ENCODE measurements at regions not wholly inside any gene's neighbourhood (a gene's known extent, or its start where the extent isn't known, plus 50 kb on each side); places are given as distances from the start of the nearest gene placed in this dataset.
A peak's percentile ranks its signal among the peaks of the same experiment; 100 is the strongest.

DNA sequence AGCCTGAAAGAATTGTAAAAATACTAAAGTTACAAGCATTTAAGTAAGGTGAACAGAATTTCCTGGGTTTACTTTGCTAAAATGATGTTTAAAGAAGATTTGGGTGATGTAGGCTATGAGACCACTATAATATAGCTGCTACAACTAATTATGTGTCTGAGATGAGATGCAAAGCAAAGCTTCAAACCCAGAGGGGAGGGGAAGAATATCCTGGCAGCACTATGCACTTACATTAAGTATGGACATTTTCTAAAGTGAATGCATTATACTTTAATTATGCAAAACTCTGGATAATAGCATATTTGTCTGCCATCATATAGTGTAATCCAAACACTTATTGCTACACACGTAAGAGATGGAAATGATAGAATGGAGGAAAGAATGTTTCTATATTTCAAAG, 1003.7 kb downstream of the GALC start:
- H3K27ac ChIP-seq = no peak overlapping the region
- TF ChIP-seq ZFX (IDR thresholded peaks at IDR 0.05) = no peak

- TF ChIP-seq ZFX (IDR thresholded peaks at IDR 0.05) = no peak
- TF ChIP-seq CTCF (conservative IDR thresholded peaks at IDR 0.05) = no peak
- no peak overlapping the region for H3K27ac ChIP-seq
Observed at GRCh38 chr14:86987966-86988365, 1005.0 kb downstream of the GALC start.

DNA sequence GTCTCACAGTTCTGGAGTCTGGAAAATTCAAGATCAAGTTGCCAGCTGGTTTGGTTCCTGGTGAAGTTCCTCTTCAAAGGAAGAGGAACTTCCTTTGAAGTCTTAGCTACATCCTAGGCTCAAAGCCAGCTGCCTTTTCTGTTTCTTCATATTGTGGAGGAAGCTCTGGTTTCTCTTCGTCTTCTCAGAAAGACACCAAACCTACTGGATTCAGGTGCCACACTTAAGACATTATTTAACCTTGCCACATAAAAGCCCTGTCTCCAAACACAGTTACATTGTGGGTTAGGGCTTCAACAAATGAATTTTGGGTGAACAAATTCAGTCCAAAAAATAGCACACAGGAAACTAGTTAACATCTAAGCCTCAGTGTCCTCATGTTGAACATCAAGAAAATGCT, 1019.8 kb downstream of the GALC start:
- no peak overlapping the region for H3K27ac ChIP-seq
- TF ChIP-seq CTCF (conservative IDR thresholded peaks at IDR 0.05) (no peak), ZFX (IDR thresholded peaks at IDR 0.05) (no peak)

GRCh38 chr14:86971292-86971691, 1021.7 kb downstream of the GALC start:
- TF ChIP-seq CTCF (conservative IDR thresholded peaks at IDR 0.05) (no peak), ZFX (IDR thresholded peaks at IDR 0.05) (no peak)
- no peak overlapping the region for H3K27ac ChIP-seq

- no peak overlapping the region for H3K27ac ChIP-seq
- no peak for TF ChIP-seq ZFX (IDR thresholded peaks at IDR 0.05)
- peak; percentile 82 for TF ChIP-seq CTCF (conservative IDR thresholded peaks at IDR 0.05)
Observed at GRCh38 chr14:86961106-86961716, 1031.8 kb downstream of the GALC start.

GRCh38 chr14:86955771-86956354, 1037.1 kb downstream of the GALC start:
- no peak overlapping the region for H3K27ac ChIP-seq
- TF ChIP-seq ZFX (IDR thresholded peaks at IDR 0.05) (no peak), CTCF (conservative IDR thresholded peaks at IDR 0.05) (no peak)

GRCh38 chr14:86954623-86955022, 1038.4 kb downstream of the GALC start:
- H3K27ac ChIP-seq = no peak overlapping the region
- TF ChIP-seq CTCF (conservative IDR thresholded peaks at IDR 0.05) (no peak), ZFX (IDR thresholded peaks at IDR 0.05) (no peak)

DNA sequence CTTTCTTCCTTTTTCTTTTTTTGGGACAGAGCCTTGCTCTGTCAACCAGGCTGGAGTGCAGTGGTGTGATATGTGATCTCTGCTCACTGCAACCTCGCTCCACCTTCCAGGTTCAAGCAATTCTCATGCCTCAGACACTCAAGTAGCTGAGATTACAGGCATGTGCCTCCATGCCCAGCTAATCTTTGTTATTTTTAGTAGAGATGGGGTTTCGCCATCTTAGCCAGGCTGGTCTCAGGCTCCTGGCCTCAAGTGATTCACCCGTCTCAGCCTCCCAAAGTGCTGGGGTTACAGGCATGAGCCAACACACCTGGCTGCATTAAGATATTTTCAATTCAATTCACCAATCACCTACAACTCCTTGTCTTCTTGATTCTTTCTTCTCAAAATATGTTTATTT, 1046.5 kb downstream of the GALC start:
- TF ChIP-seq ZFX (IDR thresholded peaks at IDR 0.05) = no peak
- no peak overlapping the region for H3K27ac ChIP-seq

Data from C4-2B (cell line).